ENCODE measurements at regions not wholly inside any gene's neighbourhood (a gene's known extent, or its start where the extent isn't known, plus 50 kb on each side); places are given as distances from the start of the nearest gene placed in this dataset.

GRCh38 chr14:62347562-62348011 is 585.4 kb downstream of the SNAPC1 start:
- DNase-seq (ENCODE audit: extremely low read depth in 1 of 4, low spot score in 3 of 4) (no peak), FAIRE-seq (no peak), ATAC-seq (no peak)
- Histone ChIP-seq H3K4me1 (replicated peaks in 1 of 2; ENCODE audit: control insufficient read depth in 2 of 2, insufficient read depth in 2 of 2, low read length in 2 of 2) (no peaks in the 10 kb centered on the region), H3K9ac (ENCODE audit: insufficient read depth in 1 of 2, low read depth in 2 of 2, low read length in 2 of 2) (no peak overlapping the region), H2AFZ (ENCODE audit: low read depth, low read length) (no peak overlapping the region), H3K27me3 (ENCODE audit: control insufficient read depth in 2 of 2, insufficient read depth in 2 of 2, low read length in 2 of 2) (no peaks in the 10 kb centered on the region), H3K4me3 (no peak overlapping the region), H3K27ac (ENCODE audit: extremely low read depth, low read depth, low read length) (no peak overlapping the region), H3K9me1 (ENCODE audit: control insufficient read depth, insufficient read depth, low read length) (no peaks in the 10 kb centered on the region), H4K20me1 (replicated peaks; ENCODE audit: control insufficient read depth, insufficient read depth, low read length) (no peaks in the 10 kb centered on the region), H3K79me2 (ENCODE audit: control insufficient read depth, insufficient read depth, low read length) (no peaks in the 10 kb centered on the region), H3K9me3 (replicated peaks; ENCODE audit: control insufficient read depth, insufficient read depth, low read depth, low read length) (no peaks in the 10 kb centered on the region), H3K4me2 (ENCODE audit: insufficient read depth, low read length) (no peak overlapping the region), H3K36me3 (ENCODE audit: control insufficient read depth, insufficient read depth, low read length) (no peaks in the 10 kb centered on the region)
- BruUV-seq (replicated peaks): no TSS peak
- in situ Hi-C loops (cut with MboI) (no loop called here), intact Hi-C loops (cut with micrococcal nuclease) (no loop called here)
- no peak for TF ChIP-seq ZNF780A (CRISPR knock-in tag; IDR thresholded peaks at IDR 0.05)
- ChIA-PET POLR2A (no interaction called here), CTCF (ENCODE audit: low intra/inter-chr PET ratio) (no interaction called here)
- 0% methylated on average over 4 of the region's 5 CpGs for WGBS (ENCODE audit: insufficient coverage, low coverage, missing lambda C conversion rate)

- no peaks in the 10 kb centered on the region for H3K36me3 ChIP-seq (ENCODE audit: control insufficient read depth, insufficient read depth, low read length)
- ChIA-PET CTCF (ENCODE audit: low intra/inter-chr PET ratio) (no interaction called here), POLR2A (no interaction called here)
- H3K79me2 ChIP-seq (ENCODE audit: control insufficient read depth, insufficient read depth, low read length): no peaks in the 10 kb centered on the region
- in situ Hi-C loops (cut with MboI) (no loop called here), intact Hi-C loops (cut with micrococcal nuclease) (no loop called here)
- H3K4me2 ChIP-seq (ENCODE audit: insufficient read depth, low read length): no peak overlapping the region
- ATAC-seq (no peak), DNase-seq (ENCODE audit: extremely low read depth in 1 of 4, low spot score in 3 of 4) (no peak), FAIRE-seq (no peak)
- H3K9me1 ChIP-seq (ENCODE audit: control insufficient read depth, insufficient read depth, low read length): no peaks in the 10 kb centered on the region
- no peak overlapping the region for H2AFZ ChIP-seq (ENCODE audit: low read depth, low read length)
- TF ChIP-seq ZBTB2 (IDR thresholded peaks at IDR 0.05) (no peak), NFRKB (IDR thresholded peaks at IDR 0.05; ENCODE audit: low read depth) (no peak), AFF1 (IDR thresholded peaks at IDR 0.05; ENCODE audit: low read depth in 1 of 2, partially characterized antibody in 2 of 2) (no peak), RAD21 (CRISPR knock-in tag; conservative IDR thresholded peaks at IDR 0.05 in 1 of 2, IDR thresholded peaks at IDR 0.05 in 1 of 2) (no peak), ZNF695 (CRISPR knock-in tag; IDR thresholded peaks at IDR 0.05) (no peak), KAT7 (CRISPR knock-in tag; IDR thresholded peaks at IDR 0.05; ENCODE audit: borderline replicate concordance) (no peak), CBFB (CRISPR knock-in tag; IDR thresholded peaks at IDR 0.05) (no peak), ATF6 (CRISPR knock-in tag; IDR thresholded peaks at IDR 0.05) (no peak)
- no peaks in the 10 kb centered on the region for H3K27me3 ChIP-seq (ENCODE audit: control insufficient read depth in 2 of 2, insufficient read depth in 2 of 2, low read length in 2 of 2)
- no peaks in the 10 kb centered on the region for H4K20me1 ChIP-seq (replicated peaks; ENCODE audit: control insufficient read depth, insufficient read depth, low read length)
- H3K4me1 ChIP-seq (replicated peaks in 1 of 2; ENCODE audit: control insufficient read depth in 2 of 2, insufficient read depth in 2 of 2, low read length in 2 of 2): no peaks in the 10 kb centered on the region
- H3K27ac ChIP-seq (ENCODE audit: extremely low read depth, low read depth, low read length): no peak overlapping the region
- no peak overlapping the region for H3K9ac ChIP-seq (ENCODE audit: insufficient read depth in 1 of 2, low read depth in 2 of 2, low read length in 2 of 2)
- BruUV-seq (replicated peaks): no TSS peak
- no peak overlapping the region for H3K4me3 ChIP-seq
- no peaks in the 10 kb centered on the region for H3K9me3 ChIP-seq (replicated peaks; ENCODE audit: control insufficient read depth, insufficient read depth, low read depth, low read length)
These were observed 595.1 kb downstream of the SNAPC1 start for GRCh38 chr14:62357362-62357761.
